Stimulated activated CD8-positive, alpha-beta memory T cell treated with anti-CD3 and anti-CD28 coated beads, Interleukin-4, amount 100 ng/mL, for 1 hour (primary cell): ENCODE measurements at regions not wholly inside any gene's neighbourhood (a gene's known extent, or its start where the extent isn't known, plus 50 kb on each side); places are given as distances from the start of the nearest gene placed in this dataset.

Experiments
- DNase-seq, 2 donors: peaks; one replicate each; pipeline ENCODE4 v3.0.0-alpha.2; 2020; ENCODE audit warnings: low read depth in 2 of 2, low spot score in 1 of 2

DNA sequence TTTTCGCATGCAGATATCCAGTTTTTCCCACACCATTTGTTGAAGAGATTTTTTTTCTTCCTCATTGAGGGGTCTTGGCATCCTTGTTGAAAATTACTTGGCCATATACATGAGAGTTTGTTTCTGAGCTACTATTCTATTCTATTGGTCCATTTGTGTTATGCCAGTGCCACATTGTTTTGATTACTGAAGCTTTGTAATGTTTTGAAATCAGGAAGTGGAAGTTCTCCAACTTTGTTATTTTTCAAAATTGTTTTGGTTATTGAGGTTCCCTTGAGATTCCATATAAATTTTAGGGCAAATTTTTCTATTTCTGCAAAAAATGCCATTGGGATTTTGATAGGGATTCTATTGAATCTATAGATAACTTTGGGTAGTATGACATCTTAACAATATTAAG is 130.3 kb upstream of the PFN2 start:
- DNase-seq = no peak

GRCh38 chr3:150098621-150099020 is 127.9 kb upstream of the PFN2 start:
- DNase-seq = no peak

- no peak for DNase-seq
These were observed 126.8 kb upstream of the PFN2 start for GRCh38 chr3:150097588-150097890.

DNA sequence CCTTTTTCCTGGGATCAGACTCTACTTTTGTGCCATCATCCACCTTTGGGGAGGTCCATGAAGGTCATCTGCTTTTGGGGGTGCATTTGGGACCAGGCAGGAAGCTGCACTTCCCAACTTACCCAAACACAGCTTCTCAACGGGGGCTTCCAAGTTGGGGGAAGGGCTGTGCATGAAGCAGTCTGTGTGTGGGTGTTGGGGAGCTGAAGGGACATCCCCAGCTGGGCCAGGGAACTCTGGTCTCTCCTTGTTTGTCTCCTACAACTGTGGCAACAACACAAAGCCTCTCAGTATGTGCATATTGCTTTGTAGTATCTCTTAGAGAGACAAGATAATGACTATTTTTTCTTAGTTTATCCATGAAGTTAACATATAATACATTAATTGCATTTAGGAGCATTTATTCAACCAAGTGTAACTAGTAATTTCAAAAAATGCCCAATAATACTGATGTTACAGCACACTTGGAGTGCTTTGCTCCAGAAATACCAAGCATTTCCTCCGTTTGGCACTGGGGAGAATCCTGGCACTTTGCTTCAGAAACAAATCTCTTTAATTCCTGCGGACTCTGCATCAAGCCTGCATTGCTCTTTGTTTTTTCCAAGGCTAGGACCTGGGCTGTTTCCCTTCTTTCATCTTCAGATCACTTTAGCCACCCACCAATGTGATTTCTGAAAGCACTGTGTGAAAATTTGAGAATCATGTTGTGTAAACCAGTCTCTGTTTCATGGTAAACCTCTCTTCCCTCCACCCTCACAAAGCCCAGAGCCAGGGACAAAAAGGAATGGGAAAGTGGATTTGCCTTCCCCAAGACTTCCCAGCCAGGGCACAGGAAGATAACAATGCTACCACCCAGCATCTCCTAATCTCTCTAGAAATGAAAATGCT is 126.2 kb upstream of the PFN2 start:
- no peak for DNase-seq

- DNase-seq = no peak
These were observed 123.6 kb upstream of the PFN2 start for GRCh38 chr3:150094150-150094933.

GRCh38 chr3:150091626-150092025 is 120.9 kb upstream of the PFN2 start:
- DNase-seq = no peak

GRCh38 chr3:150090877-150091276 is 120.2 kb upstream of the PFN2 start:
- no peak for DNase-seq

DNA sequence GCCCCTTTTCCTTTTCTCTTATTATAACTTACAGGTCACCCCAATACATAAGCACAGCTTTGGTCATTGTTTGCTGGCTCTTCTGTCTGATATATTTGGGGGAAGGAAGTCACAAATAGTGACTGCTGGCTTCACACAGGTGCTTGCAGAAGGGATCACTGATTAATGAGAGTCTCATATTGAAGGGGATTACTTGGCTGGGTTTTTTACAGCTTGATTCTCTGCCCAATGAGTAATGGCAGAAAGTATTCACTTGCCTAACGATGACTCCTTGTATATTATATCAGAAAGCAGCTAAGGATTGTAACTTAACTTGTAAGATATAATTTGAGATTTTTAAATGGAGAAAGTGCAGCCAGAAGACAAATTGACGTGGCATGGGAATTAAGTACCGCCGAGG is 119.3 kb upstream of the PFN2 start:
- no peak for DNase-seq

GRCh38 chr3:150084128-150084527 is 113.4 kb upstream of the PFN2 start:
- no peak for DNase-seq

DNA sequence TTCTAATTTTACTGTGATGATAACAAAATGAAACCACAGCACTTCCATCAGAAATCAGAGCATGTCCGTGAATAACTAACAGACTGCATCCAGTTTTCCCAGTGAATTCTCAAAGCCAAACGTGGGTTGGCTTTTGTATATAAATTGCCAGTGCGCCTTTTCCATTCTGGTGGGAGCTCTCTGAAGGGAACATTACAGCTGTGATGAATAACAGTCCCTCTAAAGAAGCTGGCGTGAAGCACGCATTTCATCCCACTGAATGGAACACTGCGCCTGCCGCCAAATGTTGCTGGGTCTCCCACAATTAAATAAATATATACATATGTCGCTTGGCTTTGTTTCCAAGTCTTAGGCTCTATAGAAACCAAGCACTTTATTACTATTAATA is 113.0 kb upstream of the PFN2 start:
- DNase-seq = no peak

DNA sequence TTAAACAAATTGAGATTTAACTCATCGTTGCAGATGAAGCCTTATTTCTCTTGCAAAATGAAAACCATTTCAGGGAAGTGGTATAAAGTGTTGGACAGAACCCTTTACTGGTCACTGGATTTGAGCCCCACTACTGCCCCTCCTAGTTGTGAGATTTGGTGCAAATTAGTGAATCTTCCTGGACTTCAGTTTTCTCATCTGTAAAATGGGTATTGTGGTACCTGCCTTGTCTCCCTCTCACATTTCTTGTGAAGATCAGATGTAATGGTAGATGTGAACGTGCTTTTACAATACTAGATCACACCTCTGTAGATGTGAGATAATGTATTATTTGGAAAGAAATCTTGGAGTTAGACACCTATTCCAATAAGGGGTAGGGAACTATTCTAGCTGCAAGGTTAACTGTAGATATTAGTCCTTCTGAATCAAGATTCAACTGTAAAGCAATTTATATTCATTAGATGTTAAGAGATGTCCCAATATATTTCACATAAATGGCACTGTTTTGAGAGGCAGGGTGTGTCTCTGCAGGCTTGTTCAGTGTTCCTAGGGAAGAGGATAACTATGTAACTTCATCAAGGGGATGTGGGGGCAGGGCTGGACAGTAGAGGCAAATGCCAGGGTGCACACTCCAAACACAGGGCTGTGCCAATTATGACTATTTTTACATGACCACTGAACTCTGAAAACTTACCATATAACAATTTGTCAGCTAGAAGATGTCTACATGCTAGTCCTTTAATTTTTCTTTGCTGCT is 112.4 kb upstream of the PFN2 start:
- no peak for DNase-seq

DNA sequence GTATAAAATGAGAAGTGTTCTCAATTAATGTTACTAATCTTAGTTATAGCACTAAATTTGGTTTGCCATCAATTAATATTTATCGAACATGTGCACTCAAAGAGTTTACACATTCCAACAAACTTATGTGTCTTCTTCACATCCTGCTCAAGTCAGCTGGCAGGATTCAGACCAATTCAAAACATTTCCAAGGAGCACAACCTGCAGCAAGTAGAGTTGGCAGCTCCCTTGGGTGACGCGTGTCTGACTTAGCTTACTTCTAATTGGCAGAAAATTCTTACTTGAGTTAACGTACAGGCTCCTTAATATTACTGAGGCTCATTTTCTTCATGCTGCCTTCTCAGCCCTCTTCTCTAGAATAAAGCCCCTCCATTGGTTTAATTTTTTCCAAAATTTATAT is 110.4 kb upstream of the PFN2 start:
- no peak for DNase-seq

DNA sequence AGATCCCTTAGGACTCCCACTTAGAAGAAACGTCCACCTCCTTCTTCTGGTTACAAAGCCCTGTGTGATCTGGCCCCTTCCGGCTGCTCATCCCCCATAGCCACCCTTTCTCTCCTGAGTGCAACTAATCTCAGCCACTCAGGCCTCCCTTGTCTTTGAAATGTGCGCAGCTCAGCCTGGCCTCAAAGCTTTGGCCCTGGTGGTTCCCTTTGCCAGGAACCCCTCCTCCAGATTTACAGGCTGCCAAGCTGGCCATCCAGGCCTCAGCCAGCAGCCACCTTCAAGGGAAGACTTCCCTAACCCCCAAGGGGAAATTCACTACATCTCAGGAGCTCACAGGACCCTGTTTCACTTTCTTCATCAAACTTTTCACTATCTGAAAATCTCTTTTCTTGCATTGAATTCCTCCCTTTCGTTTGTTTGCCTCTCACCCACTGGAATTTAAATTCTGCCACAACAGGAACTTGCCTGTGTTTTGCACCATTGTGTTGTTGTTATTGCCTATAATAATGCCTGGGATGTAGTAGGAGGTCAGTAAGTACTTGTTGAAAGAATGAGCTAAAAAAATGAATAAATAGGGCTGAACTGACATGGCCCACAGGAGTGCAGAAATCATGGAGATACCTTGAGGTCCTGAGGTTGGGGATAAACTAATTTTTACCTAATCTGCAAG is 109.5 kb upstream of the PFN2 start:
- DNase-seq = no peak

- no peak for DNase-seq
These were observed 108.5 kb upstream of the PFN2 start for GRCh38 chr3:150079029-150079739.

GRCh38 chr3:150077581-150078247 is 107.0 kb upstream of the PFN2 start:
- DNase-seq = no peak

DNA sequence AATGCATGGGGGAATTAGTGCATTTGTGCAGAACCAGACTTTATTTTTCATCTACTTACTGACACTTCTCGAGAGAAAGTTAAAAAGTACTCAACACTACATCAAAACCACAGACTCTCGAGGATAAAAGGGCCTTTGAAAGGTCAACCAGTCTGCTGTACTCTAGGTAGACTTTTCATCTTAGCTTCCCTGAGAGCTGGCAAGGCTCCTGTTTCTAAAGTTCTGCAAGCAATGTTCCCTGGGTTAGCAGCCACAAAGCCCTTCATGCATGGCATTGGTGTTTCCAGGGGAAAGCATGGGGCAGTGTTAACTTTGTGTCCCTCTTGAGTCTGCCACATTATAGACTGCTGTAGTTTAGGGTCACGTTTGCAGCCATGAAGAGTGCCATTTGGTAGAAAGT is 106.4 kb upstream of the PFN2 start:
- no peak for DNase-seq

GRCh38 chr3:150076443-150076842 is 105.7 kb upstream of the PFN2 start:
- DNase-seq = no peak

- DNase-seq = no peak
These were observed 104.7 kb upstream of the PFN2 start for GRCh38 chr3:150075417-150075865.

- no peak for DNase-seq
These were observed 104.2 kb upstream of the PFN2 start for GRCh38 chr3:150074697-150075416.
